Lower lobe of right lung (tissue), 2 donors: ENCODE measurements at regions not wholly inside any gene's neighbourhood (a gene's known extent, or its start where the extent isn't known, plus 50 kb on each side); places are given as distances from the start of the nearest gene placed in this dataset.

Experiments
- ATAC-seq, 2 donors: fragments of 200-7000 bp; cut with Tn5 transposase; one replicate each; pipeline ENCODE4 v1.9.1; 2020 to 2022; ENCODE audit warnings: mild to moderate bottlenecking in 2 of 2, moderate library complexity in 2 of 2
- DNase-seq: peaks from one replicate; pipeline ENCODE4 v3.0.0-alpha.2; 2020
- H3K27ac ChIP-seq: fragments of 200-600 bp; one replicate; pipeline ENCODE4 v1.8.0; 2022
- H3K27me3 ChIP-seq: fragments of 200-600 bp; one replicate; pipeline ENCODE4 v1.8.0; 2022; ENCODE audit warnings: low read depth
- H3K36me3 ChIP-seq: fragments of 200-600 bp; one replicate; pipeline ENCODE4 v1.8.0; 2022; ENCODE audit warnings: mild to moderate bottlenecking
- H3K4me1 ChIP-seq: fragments of 200-600 bp; one replicate; pipeline ENCODE4 v1.8.0; 2022
- H3K4me3 ChIP-seq: fragments of 200-600 bp; one replicate; pipeline ENCODE4 v1.8.0; 2022; ENCODE audit warnings: mild to moderate bottlenecking
- H3K9me3 ChIP-seq: fragments of 200-600 bp; one replicate; pipeline ENCODE4 v1.8.0; 2022
- intact Hi-C: fragments of 100-400 bp; cut with DNase I; formaldehyde crosslinking; loops from one replicate; pipeline ENCODE4 v1.11.0; 2022
- TF ChIP-seq, protein P1 (sequence below): fragments of 200-600 bp; IDR thresholded peaks from one replicate; pipeline ENCODE4 v1.8.0; 2022; ENCODE audit warnings: antibody characterized with exemption, mild to moderate bottlenecking
- donor health status: DM: no; HTN: yes; CAD: no; lungs with severe emphysema.

- Histone ChIP-seq H3K9me3 (no peaks in the 10 kb centered on the region), H3K27ac (no peak overlapping the region), H3K27me3 (no peaks in the 10 kb centered on the region), H3K36me3 (no peaks in the 10 kb centered on the region), H3K4me1 (no peaks in the 10 kb centered on the region), H3K4me3 (no peak overlapping the region)
- DNase-seq (no peak), ATAC-seq (no peak)
- TF ChIP-seq, protein P1, sequence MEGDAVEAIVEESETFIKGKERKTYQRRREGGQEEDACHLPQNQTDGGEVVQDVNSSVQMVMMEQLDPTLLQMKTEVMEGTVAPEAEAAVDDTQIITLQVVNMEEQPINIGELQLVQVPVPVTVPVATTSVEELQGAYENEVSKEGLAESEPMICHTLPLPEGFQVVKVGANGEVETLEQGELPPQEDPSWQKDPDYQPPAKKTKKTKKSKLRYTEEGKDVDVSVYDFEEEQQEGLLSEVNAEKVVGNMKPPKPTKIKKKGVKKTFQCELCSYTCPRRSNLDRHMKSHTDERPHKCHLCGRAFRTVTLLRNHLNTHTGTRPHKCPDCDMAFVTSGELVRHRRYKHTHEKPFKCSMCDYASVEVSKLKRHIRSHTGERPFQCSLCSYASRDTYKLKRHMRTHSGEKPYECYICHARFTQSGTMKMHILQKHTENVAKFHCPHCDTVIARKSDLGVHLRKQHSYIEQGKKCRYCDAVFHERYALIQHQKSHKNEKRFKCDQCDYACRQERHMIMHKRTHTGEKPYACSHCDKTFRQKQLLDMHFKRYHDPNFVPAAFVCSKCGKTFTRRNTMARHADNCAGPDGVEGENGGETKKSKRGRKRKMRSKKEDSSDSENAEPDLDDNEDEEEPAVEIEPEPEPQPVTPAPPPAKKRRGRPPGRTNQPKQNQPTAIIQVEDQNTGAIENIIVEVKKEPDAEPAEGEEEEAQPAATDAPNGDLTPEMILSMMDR, result no peak
- intact Hi-C loops, result no loop called here
These were observed 599.1 kb downstream of the NPHP4 start for GRCh38 chr1:5393146-5393545.

- TF ChIP-seq, protein P1, result no peak
- no peak for DNase-seq
- H3K36me3 ChIP-seq, result no peaks in the 10 kb centered on the region
These were observed 600.5 kb downstream of the NPHP4 start for GRCh38 chr1:5391725-5392124.

GRCh38 chr1:5390504-5390903 lies 601.7 kb downstream of the NPHP4 start:
- intact Hi-C loops, result no loop called here
- DNase-seq, result no peak

More at GRCh38 chr1:5391725-5392124, 600.5 kb downstream of the NPHP4 start:
- ATAC-seq, result no peak
- H3K27ac ChIP-seq, result no peak overlapping the region
- intact Hi-C loops, result no loop called here
- no peak overlapping the region for H3K4me3 ChIP-seq
- no peaks in the 10 kb centered on the region for H3K4me1 ChIP-seq
- no peaks in the 10 kb centered on the region for H3K9me3 ChIP-seq
- no peaks in the 10 kb centered on the region for H3K27me3 ChIP-seq

DNA sequence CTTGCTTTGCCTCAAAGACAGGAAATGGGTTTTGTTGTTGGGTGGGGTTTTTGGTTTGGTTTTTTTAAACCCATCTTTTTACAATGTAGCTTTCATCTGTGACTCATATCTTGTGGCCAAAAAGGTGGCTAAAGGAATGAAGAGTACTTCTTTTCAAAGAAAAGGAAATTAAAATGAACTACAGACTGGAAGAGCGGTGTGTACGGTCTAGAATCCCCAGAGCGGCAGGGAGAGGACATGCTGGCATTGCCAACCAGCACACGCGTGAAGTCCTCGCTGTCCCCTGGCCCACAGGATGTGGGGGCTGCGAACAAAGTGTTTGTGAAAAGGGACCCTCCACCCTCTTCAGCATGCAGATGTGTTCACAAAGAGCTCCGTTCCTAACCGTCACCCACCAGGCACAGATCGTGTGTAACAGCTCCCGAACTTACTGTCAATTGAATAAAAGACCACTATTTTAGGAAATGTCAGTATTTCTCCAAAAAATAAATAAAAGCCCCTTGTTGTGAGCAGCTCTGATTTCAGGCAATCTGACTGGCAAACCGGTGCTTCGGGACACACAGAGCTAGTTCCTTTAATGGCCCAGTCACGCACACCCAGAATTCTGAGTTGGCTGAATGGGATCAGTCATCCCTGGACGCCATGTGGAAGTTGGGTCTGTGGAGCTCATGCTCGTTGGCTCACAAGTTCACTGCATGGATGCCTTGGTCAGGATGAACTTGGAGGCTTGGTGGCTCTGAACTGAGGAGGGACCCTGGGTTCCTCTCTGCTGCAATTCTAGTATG lies 602.9 kb downstream of the NPHP4 start:
- Histone ChIP-seq H3K4me3 (no peak overlapping the region), H3K9me3 (no peaks in the 10 kb centered on the region), H3K27me3 (peaks cover 4% of the 10 kb centered on the region), H3K4me1 (no peaks in the 10 kb centered on the region), H3K27ac (no peak overlapping the region), H3K36me3 (no peaks in the 10 kb centered on the region)
- DNase-seq (no peak), ATAC-seq (no peak)
- intact Hi-C loops, result no loop called here
- TF ChIP-seq, protein P1, result no peak

More at GRCh38 chr1:5390504-5390903, 601.7 kb downstream of the NPHP4 start:
- H3K27ac ChIP-seq, result no peak overlapping the region
- H3K4me3 ChIP-seq, result no peak overlapping the region
- H3K4me1 ChIP-seq, result no peaks in the 10 kb centered on the region
- H3K9me3 ChIP-seq, result no peaks in the 10 kb centered on the region
- H3K36me3 ChIP-seq, result no peaks in the 10 kb centered on the region
- H3K27me3 ChIP-seq, result no peaks in the 10 kb centered on the region
- TF ChIP-seq, protein P1, result no peak
- no peak for ATAC-seq

- no peak overlapping the region for H3K4me3 ChIP-seq
- DNase-seq, result no peak
- no peak overlapping the region for H3K27ac ChIP-seq
- no peaks in the 10 kb centered on the region for H3K9me3 ChIP-seq
- TF ChIP-seq, protein P1, result no peak
- intact Hi-C loops, result no loop called here
- no peak for ATAC-seq
- H3K27me3 ChIP-seq, result peaks cover 4% of the 10 kb centered on the region
- H3K4me1 ChIP-seq, result no peaks in the 10 kb centered on the region
- H3K36me3 ChIP-seq, result no peaks in the 10 kb centered on the region
These were observed 603.6 kb downstream of the NPHP4 start for GRCh38 chr1:5388622-5389021.
